ENCODE measurements at regions not wholly inside any gene's neighbourhood (a gene's known extent, or its start where the extent isn't known, plus 50 kb on each side); places are given as distances from the start of the nearest gene placed in this dataset.

- no peak overlapping the region for H3K27ac ChIP-seq
- no peak for FAIRE-seq
- no peak overlapping the region for H3K4me3 ChIP-seq
- ATAC-seq, result no peak
- H3K4me2 ChIP-seq, result no peak overlapping the region
- ChIA-PET CTCF (no interaction called here), POLR2A (no interaction called here)
- no peaks in the 10 kb centered on the region for H3K9me3 ChIP-seq
- no peak for DNase-seq (ENCODE audit: low read depth in 1 of 2, low spot score in 1 of 2)
- WGBS (ENCODE audit: missing lambda C conversion rate), result 20% methylated on average over 3 of the region's 3 CpGs
- no peak for TF ChIP-seq ZFP36 (IDR thresholded peaks at IDR 0.05; ENCODE audit: borderline replicate concordance, partially characterized antibody)
- H3K4me1 ChIP-seq, result no peaks in the 10 kb centered on the region
These were observed 1070.6 kb downstream of the TRHDE start for GRCh38 chr12:73342733-73343132.

- POLR2A ChIA-PET, result no interaction called here
- FAIRE-seq (no peak), ATAC-seq (no peak), DNase-seq (ENCODE audit: low read depth in 1 of 2, low spot score in 1 of 2) (no peak)
- Histone ChIP-seq H3K4me2 (no peak overlapping the region), H3K27ac (no peak overlapping the region), H3K9me3 (peaks cover 4% of the 10 kb centered on the region; the same call in 1 of the 3 replicates), H3K4me1 (no peaks in the 10 kb centered on the region), H3K4me3 (no peak overlapping the region)
- WGBS (ENCODE audit: missing lambda C conversion rate), result 17% methylated on average over 1 of the region's 1 CpG
- CTCF ChIA-PET, result no interaction called here
- TF ChIP-seq CHD4 (IDR thresholded peaks at IDR 0.05; ENCODE audit: borderline replicate concordance) (no peak), POLR2AphosphoS2 (conservative IDR thresholded peaks at IDR 0.05; ENCODE audit: low read length) (no peak), SMC3 (IDR thresholded peaks at IDR 0.05) (no peak), TP53 (CRISPR knock-in tag; IDR thresholded peaks at IDR 0.05) (no peak), NPAS2 (CRISPR knock-in tag; IDR thresholded peaks at IDR 0.05; ENCODE audit: borderline replicate concordance) (no peak), SREBF2 (IDR thresholded peaks at IDR 0.05) (no peak)
These were observed 1080.7 kb downstream of the TRHDE start for GRCh38 chr12:73352826-73353225.

DNA sequence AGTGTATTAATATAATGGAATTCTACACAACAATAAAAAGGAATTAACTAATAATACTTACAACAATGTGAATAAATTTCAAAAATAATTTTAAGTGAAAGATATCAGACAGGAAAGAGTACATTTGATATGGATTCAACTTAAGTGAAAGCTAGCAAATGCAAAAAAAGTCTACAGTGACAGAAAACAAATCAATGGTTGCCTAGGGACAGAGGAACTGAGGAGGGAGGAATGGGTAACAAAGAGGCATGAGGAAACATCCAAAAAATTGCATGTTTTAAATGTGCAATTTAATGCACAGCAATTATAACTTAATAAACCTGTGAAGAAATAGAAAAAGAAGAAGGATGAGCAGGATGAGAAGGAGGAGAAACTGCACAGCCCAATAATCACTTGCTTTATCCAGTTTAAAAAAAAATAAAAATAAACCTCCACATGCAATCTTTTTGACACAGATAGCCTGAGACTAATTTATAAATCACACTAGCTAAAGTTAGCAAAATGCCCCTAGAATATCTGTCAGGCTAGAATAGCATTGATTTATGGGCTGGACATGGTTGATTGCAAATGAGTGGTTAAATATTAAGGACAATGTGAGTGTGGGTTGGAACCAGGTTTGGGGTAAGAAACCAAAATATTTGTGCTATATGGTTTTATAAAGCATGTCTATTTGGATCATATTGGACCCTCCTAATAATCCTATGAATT lies 1089.1 kb downstream of the TRHDE start:
- FAIRE-seq, result no peak
- ChIA-PET POLR2A (no interaction called here), CTCF (no interaction called here)
- ATAC-seq, result no peak
- DNase-seq (ENCODE audit: low read depth in 1 of 2, low spot score in 1 of 2), result no peak
- H3K27ac ChIP-seq, result no peak overlapping the region
- no peak overlapping the region for H3K4me2 ChIP-seq
- TF ChIP-seq, protein P1, sequence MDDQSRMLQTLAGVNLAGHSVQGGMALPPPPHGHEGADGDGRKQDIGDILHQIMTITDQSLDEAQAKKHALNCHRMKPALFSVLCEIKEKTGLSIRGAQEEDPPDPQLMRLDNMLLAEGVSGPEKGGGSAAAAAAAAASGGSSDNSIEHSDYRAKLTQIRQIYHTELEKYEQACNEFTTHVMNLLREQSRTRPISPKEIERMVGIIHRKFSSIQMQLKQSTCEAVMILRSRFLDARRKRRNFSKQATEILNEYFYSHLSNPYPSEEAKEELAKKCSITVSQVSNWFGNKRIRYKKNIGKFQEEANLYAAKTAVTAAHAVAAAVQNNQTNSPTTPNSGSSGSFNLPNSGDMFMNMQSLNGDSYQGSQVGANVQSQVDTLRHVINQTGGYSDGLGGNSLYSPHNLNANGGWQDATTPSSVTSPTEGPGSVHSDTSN (IDR thresholded peaks at IDR 0.05), result no peak
- TF ChIP-seq CHD4 (IDR thresholded peaks at IDR 0.05; ENCODE audit: borderline replicate concordance) (no peak), FOSL2 (IDR thresholded peaks at IDR 0.05) (no peak), FOSL2 (CRISPR knock-in tag; IDR thresholded peaks at IDR 0.05) (no peak), RNF2 (IDR thresholded peaks at IDR 0.05; ENCODE audit: borderline replicate concordance, low read depth) (no peak), CEBPB (IDR thresholded peaks at IDR 0.05) (no peak), BCL3 (IDR thresholded peaks at IDR 0.05) (no peak), GATA3 (IDR thresholded peaks at IDR 0.05; ENCODE audit: borderline replicate concordance) (no peak), ZNF302 (CRISPR knock-in tag; IDR thresholded peaks at IDR 0.05) (no peak), HDAC2 (IDR thresholded peaks at IDR 0.05) (no peak)
- no peaks in the 10 kb centered on the region for H3K4me1 ChIP-seq
- no peak overlapping the region for H3K4me3 ChIP-seq
- peaks cover 2% of the 10 kb centered on the region; the same call in 1 of the 3 replicates for H3K9me3 ChIP-seq

DNA sequence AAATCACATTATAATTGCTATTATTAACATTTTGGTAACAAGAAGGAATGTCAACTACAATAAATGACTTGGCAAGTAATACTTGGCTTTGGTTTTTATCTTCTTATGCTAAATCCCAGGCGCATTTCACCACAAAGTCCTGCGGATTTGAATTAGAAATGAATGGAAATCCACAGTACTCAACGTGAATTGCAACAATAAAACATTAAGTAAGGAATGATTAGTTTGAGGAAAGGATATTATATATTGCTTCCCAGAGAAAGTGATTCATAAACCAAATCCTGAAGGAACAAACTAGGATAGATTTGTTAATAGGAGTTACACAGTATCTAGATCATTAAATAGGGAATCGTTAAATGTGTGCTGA lies 1089.7 kb downstream of the TRHDE start:
- DNase-seq (ENCODE audit: low read depth in 1 of 2, low spot score in 1 of 2), result no peak
- no peaks in the 10 kb centered on the region for H3K4me1 ChIP-seq
- no peak overlapping the region for H3K27ac ChIP-seq
- no peak overlapping the region for H3K4me3 ChIP-seq
- 7% methylated on average over 4 of the region's 4 CpGs for WGBS (ENCODE audit: missing lambda C conversion rate)
- no peak for FAIRE-seq
- H3K4me2 ChIP-seq, result no peak overlapping the region
- ChIA-PET POLR2A (no interaction called here), CTCF (no interaction called here)
- no peak for TF ChIP-seq ZNF302 (CRISPR knock-in tag; IDR thresholded peaks at IDR 0.05)
- no peak for TF ChIP-seq HOXA7 (CRISPR knock-in tag; IDR thresholded peaks at IDR 0.05)
- no peak for TF ChIP-seq CEBPB (IDR thresholded peaks at IDR 0.05)
- TF ChIP-seq SMC3 (IDR thresholded peaks at IDR 0.05), result no peak
- no peak for TF ChIP-seq HEYL (CRISPR knock-in tag; IDR thresholded peaks at IDR 0.05)
- no peak for TF ChIP-seq BHLHE40 (IDR thresholded peaks at IDR 0.05; ENCODE audit: low read depth, low read length)
- no peak for TF ChIP-seq EHF (CRISPR knock-in tag; IDR thresholded peaks at IDR 0.05)
- TF ChIP-seq RFX5 (IDR thresholded peaks at IDR 0.05), result no peak
- no peak for TF ChIP-seq ZFP36 (IDR thresholded peaks at IDR 0.05; ENCODE audit: borderline replicate concordance, partially characterized antibody)
- TF ChIP-seq RCOR1 (IDR thresholded peaks at IDR 0.05; ENCODE audit: low read depth, low read length), result no peak
- TF ChIP-seq RNF2 (IDR thresholded peaks at IDR 0.05; ENCODE audit: borderline replicate concordance, low read depth), result no peak
- no peak for TF ChIP-seq SREBF2 (IDR thresholded peaks at IDR 0.05)
- no peak for TF ChIP-seq HES2 (IDR thresholded peaks at IDR 0.05)
- TF ChIP-seq ATOH8 (CRISPR knock-in tag; IDR thresholded peaks at IDR 0.05; ENCODE audit: low read depth), result no peak
- TF ChIP-seq ESRRA (IDR thresholded peaks at IDR 0.05; ENCODE audit: borderline replicate concordance, low read length), result no peak
- no peak for ATAC-seq
- H3K9me3 ChIP-seq, result peaks cover 2% of the 10 kb centered on the region; the same call in 1 of the 3 replicates

Data from A549 (cell line).